Gastrocnemius medialis (tissue), 4 donors: ENCODE measurements at regions not wholly inside any gene's neighbourhood (a gene's known extent, or its start where the extent isn't known, plus 50 kb on each side); places are given as distances from the start of the nearest gene placed in this dataset.

Source experiments
- CTCF ChIP-seq, 5 experiments: fragments of 450-650 bp in 3 of 5; fragments of 200-600 bp in 2 of 5; sonication (generic) in 2 of 5; IDR thresholded peaks in 4 of 5; conservative IDR thresholded peaks in 1 of 5; 1 replicate in 4 of 5; 2 replicates in 1 of 5; pipeline ENCODE4 v1.5.1; 2016 to 2019; ENCODE audit warnings: antibody characterized with exemption in 5 of 5, mild to moderate bottlenecking in 3 of 5, moderate library complexity in 3 of 5
- POLR2A ChIP-seq, 2 donors: fragments of 450-650 bp; IDR thresholded peaks; one replicate each; pipeline ENCODE4 v1.6.1; 2017; ENCODE audit warnings: antibody characterized with exemption in 2 of 2, mild to moderate bottlenecking in 2 of 2, moderate library complexity in 2 of 2

GRCh38 chr13:97568850-97569249 is 134.9 kb downstream of the RAP2A start:
- TF ChIP-seq CTCF (IDR thresholded peaks at IDR 0.05 in 4 of 5, conservative IDR thresholded peaks at IDR 0.05 in 1 of 5) (no peak), POLR2A (IDR thresholded peaks at IDR 0.05) (no peak)
